HFF-Myc (cell line): ENCODE measurements at regions not wholly inside any gene's neighbourhood (a gene's known extent, or its start where the extent isn't known, plus 50 kb on each side); places are given as distances from the start of the nearest gene placed in this dataset.

Source experiments
- DNase-seq: peaks from one replicate; pipeline ENCODE4 v3.0.0-alpha.2; 2011; ENCODE audit warnings: low read depth; ENCODE audit errors: extremely low read depth
- H3K4me3 ChIP-seq: replicated peaks from 2 replicates; pipeline ENCODE4 v1.5.1; 2011; ENCODE audit warnings: low read depth, mild to moderate bottlenecking, control low read depth, low read length
- CTCF ChIP-seq: IDR thresholded peaks from 2 replicates; pipeline ENCODE4 v1.5.1; 2012; ENCODE audit warnings: mild to moderate bottlenecking, low read depth, low read length, control low read depth; ENCODE audit errors: missing control alignments

- no peak overlapping the region for H3K4me3 ChIP-seq
- no peak for DNase-seq
- TF ChIP-seq CTCF: no peak
Measured at GRCh38 chr4:100707786-100708185, 190.0 kb upstream of the EMCN start.

- no peak for DNase-seq
- H3K4me3 ChIP-seq: no peak overlapping the region
- TF ChIP-seq CTCF: no peak
Measured at GRCh38 chr4:100696531-100696930, 178.7 kb upstream of the EMCN start.

GRCh38 chr4:100695871-100696270, 178.0 kb upstream of the EMCN start:
- DNase-seq: no peak
- TF ChIP-seq CTCF: no peak
- H3K4me3 ChIP-seq: no peak overlapping the region

- DNase-seq: no peak
- no peak for TF ChIP-seq CTCF
- no peak overlapping the region for H3K4me3 ChIP-seq
Measured at GRCh38 chr4:100695039-100695654, 177.3 kb upstream of the EMCN start.

- TF ChIP-seq CTCF: no peak
- H3K4me3 ChIP-seq: no peak overlapping the region
- no peak for DNase-seq
Measured at GRCh38 chr4:100694467-100694866, 176.6 kb upstream of the EMCN start.

GRCh38 chr4:100690812-100691211, 173.0 kb upstream of the EMCN start:
- no peak for TF ChIP-seq CTCF
- DNase-seq: no peak
- H3K4me3 ChIP-seq: no peak overlapping the region

- no peak for TF ChIP-seq CTCF
- H3K4me3 ChIP-seq: no peak overlapping the region
- DNase-seq: no peak
Measured at GRCh38 chr4:100688368-100688767, 170.5 kb upstream of the EMCN start.
